CD4-positive, alpha-beta T cell treated with Interleukin-12 subunit alpha and Interleukin-12 subunit beta, for 1 hour (primary cell): ENCODE measurements at regions not wholly inside any gene's neighbourhood (a gene's known extent, or its start where the extent isn't known, plus 50 kb on each side); places are given as distances from the start of the nearest gene placed in this dataset.

ENCODE experiments used
- DNase-seq: peaks from one replicate; pipeline ENCODE4 v3.0.0-alpha.2; 2020

- no peak for DNase-seq
Measured at GRCh38 chr11:91798240-91798639, 426.4 kb upstream of the FAT3 start.

- no peak for DNase-seq
Measured at GRCh38 chr11:91796999-91797398, 427.6 kb upstream of the FAT3 start.

GRCh38 chr11:91795139-91795887, 429.3 kb upstream of the FAT3 start:
- DNase-seq, result no peak

- no peak for DNase-seq
Measured at GRCh38 chr11:91794146-91794545, 430.5 kb upstream of the FAT3 start.

GRCh38 chr11:91792779-91793262, 431.8 kb upstream of the FAT3 start:
- DNase-seq, result no peak

GRCh38 chr11:91791171-91791468, 433.5 kb upstream of the FAT3 start:
- DNase-seq, result no peak

- DNase-seq, result no peak
Measured at GRCh38 chr11:91790346-91791170, 434.1 kb upstream of the FAT3 start.

- no peak for DNase-seq
Measured at GRCh38 chr11:91788764-91789163, 435.9 kb upstream of the FAT3 start.

- DNase-seq, result no peak
Measured at GRCh38 chr11:91786097-91786496, 438.5 kb upstream of the FAT3 start.

GRCh38 chr11:91783173-91783572, 441.4 kb upstream of the FAT3 start:
- no peak for DNase-seq

- no peak for DNase-seq
Measured at GRCh38 chr11:91778758-91779157, 445.9 kb upstream of the FAT3 start.

GRCh38 chr11:91776655-91777054, 448.0 kb upstream of the FAT3 start:
- no peak for DNase-seq

GRCh38 chr11:91773090-91773489, 451.5 kb upstream of the FAT3 start:
- no peak for DNase-seq

- no peak for DNase-seq
Measured at GRCh38 chr11:91771961-91772360, 452.7 kb upstream of the FAT3 start.

GRCh38 chr11:91768783-91769182, 455.8 kb upstream of the FAT3 start:
- DNase-seq, result no peak

GRCh38 chr11:91763331-91763730, 461.3 kb upstream of the FAT3 start:
- DNase-seq, result no peak

- no peak for DNase-seq
Measured at GRCh38 chr11:91761406-91762025, 463.1 kb upstream of the FAT3 start.

GRCh38 chr11:91756829-91757480, 467.7 kb upstream of the FAT3 start:
- DNase-seq, result no peak

GRCh38 chr11:91755951-91756707, 468.5 kb upstream of the FAT3 start:
- no peak for DNase-seq

- DNase-seq, result no peak
Measured at GRCh38 chr11:91755526-91755925, 469.1 kb upstream of the FAT3 start.

GRCh38 chr11:91749251-91749650, 475.4 kb upstream of the FAT3 start:
- DNase-seq, result no peak

- DNase-seq, result no peak
Measured at GRCh38 chr11:91742155-91742554, 482.5 kb upstream of the FAT3 start.

- no peak for DNase-seq
Measured at GRCh38 chr11:91731051-91731450, 493.6 kb upstream of the FAT3 start.
